Breast epithelium (tissue), 4 donors: ENCODE measurements at regions not wholly inside any gene's neighbourhood (a gene's known extent, or its start where the extent isn't known, plus 50 kb on each side); places are given as distances from the start of the nearest gene placed in this dataset.

Experiments used
- DNase-seq, 2 donors: peaks; one replicate each; pipeline ENCODE4 v3.0.0-alpha.2; 2019; ENCODE audit warnings: low spot score in 2 of 2
- H3K27ac ChIP-seq, 2 donors: fragments of 200-600 bp; sonication (generic) in 1 of 2; one replicate each; pipeline ENCODE4 v1.5.1; 2016 to 2019; ENCODE audit warnings: mild to moderate bottlenecking in 1 of 2
- H3K27me3 ChIP-seq, 2 donors: fragments of 200-600 bp; sonication (generic) in 1 of 2; one replicate each; pipeline versions ENCODE4 v1.5.1 to v1.6.0; 2017 to 2019; ENCODE audit warnings: control low read depth in 1 of 2, mild to moderate bottlenecking in 1 of 2
- H3K36me3 ChIP-seq: fragments of 200-600 bp; one replicate; pipeline ENCODE4 v1.5.1; 2019
- H3K4me1 ChIP-seq, 2 donors: fragments of 200-600 bp; sonication (generic); one replicate each; pipeline ENCODE4 v1.5.1; 2016 to 2019; ENCODE audit warnings: control low read depth in 1 of 2
- H3K4me3 ChIP-seq, 3 donors: fragments of 200-600 bp; sonication (generic); 1 replicate in 2 of 3; 2 replicates in 1 of 3; pipeline ENCODE4 v1.5.1; 2016 to 2019; ENCODE audit warnings: mild to moderate bottlenecking in 3 of 3, moderate library complexity in 2 of 3
- H3K9me3 ChIP-seq, 2 donors: fragments of 200-600 bp; sonication (generic) in 1 of 2; one replicate each; pipeline ENCODE4 v1.5.1; 2016 to 2019; ENCODE audit warnings: control low read depth in 1 of 2
- POLR2A ChIP-seq: fragments of 450-650 bp; IDR thresholded peaks from one replicate; pipeline ENCODE4 v1.6.1; 2016; ENCODE audit warnings: antibody characterized with exemption, mild to moderate bottlenecking, moderate library complexity
- POLR2AphosphoS5 ChIP-seq, 3 donors: sonication (generic); formaldehyde crosslinking; IDR thresholded peaks; one replicate each; pipeline ENCODE4 v1.6.1; 2017; ENCODE audit warnings: antibody characterized with exemption in 3 of 3
- intact Hi-C: fragments of 100-400 bp; cut with DNase I; formaldehyde crosslinking; loops from one replicate; pipeline ENCODE4 v1.15.1; 2023; ENCODE audit warnings: low total_unique reads
- TF ChIP-seq, protein P1 (sequence below), 3 donors: fragments of 450-650 bp; IDR thresholded peaks; one replicate each; pipeline ENCODE4 v1.5.1; 2016 to 2017; ENCODE audit warnings: antibody characterized with exemption in 3 of 3, mild to moderate bottlenecking in 3 of 3, moderate library complexity in 3 of 3

DNA sequence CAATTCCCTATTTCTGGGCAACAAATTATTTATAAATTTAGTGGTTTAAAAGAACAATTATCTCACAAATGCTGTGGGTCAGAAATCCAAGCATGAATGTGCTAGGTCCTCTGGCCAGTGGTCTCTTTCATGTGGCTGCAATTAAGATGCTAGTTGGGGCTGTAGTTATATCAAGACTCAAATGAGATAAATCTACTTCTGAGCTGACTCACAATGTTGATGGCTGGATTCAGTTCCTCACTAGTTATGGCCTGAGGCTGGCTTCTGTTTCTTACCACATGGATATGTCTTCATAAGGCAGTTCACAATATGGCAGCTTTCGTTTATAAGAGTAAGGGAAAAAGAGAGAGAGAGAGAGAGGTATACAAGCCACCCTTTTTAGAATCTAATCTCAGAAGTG lies 717.0 kb downstream of the PRELID2 start:
- no peaks in the 10 kb centered on the region for H3K9me3 ChIP-seq
- DNase-seq, result no peak
- no peaks in the 10 kb centered on the region for H3K27me3 ChIP-seq
- H3K27ac ChIP-seq, result no peak overlapping the region
- H3K4me3 ChIP-seq, result no peak overlapping the region
- no peak for TF ChIP-seq POLR2AphosphoS5 (IDR thresholded peaks at IDR 0.05)
- TF ChIP-seq POLR2A, result no peak
- TF ChIP-seq, protein P1, sequence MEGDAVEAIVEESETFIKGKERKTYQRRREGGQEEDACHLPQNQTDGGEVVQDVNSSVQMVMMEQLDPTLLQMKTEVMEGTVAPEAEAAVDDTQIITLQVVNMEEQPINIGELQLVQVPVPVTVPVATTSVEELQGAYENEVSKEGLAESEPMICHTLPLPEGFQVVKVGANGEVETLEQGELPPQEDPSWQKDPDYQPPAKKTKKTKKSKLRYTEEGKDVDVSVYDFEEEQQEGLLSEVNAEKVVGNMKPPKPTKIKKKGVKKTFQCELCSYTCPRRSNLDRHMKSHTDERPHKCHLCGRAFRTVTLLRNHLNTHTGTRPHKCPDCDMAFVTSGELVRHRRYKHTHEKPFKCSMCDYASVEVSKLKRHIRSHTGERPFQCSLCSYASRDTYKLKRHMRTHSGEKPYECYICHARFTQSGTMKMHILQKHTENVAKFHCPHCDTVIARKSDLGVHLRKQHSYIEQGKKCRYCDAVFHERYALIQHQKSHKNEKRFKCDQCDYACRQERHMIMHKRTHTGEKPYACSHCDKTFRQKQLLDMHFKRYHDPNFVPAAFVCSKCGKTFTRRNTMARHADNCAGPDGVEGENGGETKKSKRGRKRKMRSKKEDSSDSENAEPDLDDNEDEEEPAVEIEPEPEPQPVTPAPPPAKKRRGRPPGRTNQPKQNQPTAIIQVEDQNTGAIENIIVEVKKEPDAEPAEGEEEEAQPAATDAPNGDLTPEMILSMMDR (IDR thresholded peaks at IDR 0.05), result no peak
- intact Hi-C loops, result no loop called here
- H3K4me1 ChIP-seq, result no peaks in the 10 kb centered on the region
- no peaks in the 10 kb centered on the region for H3K36me3 ChIP-seq

DNA sequence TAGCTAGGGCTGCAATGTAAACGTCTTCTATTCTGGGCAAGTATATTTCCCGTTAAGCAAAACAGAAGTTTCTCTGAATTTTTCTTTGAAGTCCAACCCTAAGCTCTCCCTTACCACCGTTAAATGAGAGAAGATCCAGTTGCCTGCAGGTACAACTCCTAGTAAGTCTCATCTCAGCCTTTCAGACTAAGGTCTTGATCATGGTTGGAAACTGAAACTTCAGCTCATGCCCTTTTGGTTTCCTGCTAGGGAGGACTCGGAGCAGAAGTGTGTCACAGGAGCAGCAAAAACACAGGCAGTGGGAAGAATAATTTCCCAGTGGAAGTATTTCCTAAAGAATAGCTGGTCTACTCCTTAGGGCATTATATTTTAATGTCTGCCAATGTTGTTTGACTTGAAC lies 717.9 kb downstream of the PRELID2 start:
- no peak for DNase-seq
- TF ChIP-seq POLR2A (no peak), POLR2AphosphoS5 (IDR thresholded peaks at IDR 0.05) (no peak)
- TF ChIP-seq, protein P1 (IDR thresholded peaks at IDR 0.05), result no peak
- Histone ChIP-seq H3K36me3 (no peaks in the 10 kb centered on the region), H3K9me3 (no peaks in the 10 kb centered on the region), H3K27ac (no peak overlapping the region), H3K4me1 (no peaks in the 10 kb centered on the region), H3K4me3 (no peak overlapping the region), H3K27me3 (no peaks in the 10 kb centered on the region)
- intact Hi-C loops, result no loop called here

DNA sequence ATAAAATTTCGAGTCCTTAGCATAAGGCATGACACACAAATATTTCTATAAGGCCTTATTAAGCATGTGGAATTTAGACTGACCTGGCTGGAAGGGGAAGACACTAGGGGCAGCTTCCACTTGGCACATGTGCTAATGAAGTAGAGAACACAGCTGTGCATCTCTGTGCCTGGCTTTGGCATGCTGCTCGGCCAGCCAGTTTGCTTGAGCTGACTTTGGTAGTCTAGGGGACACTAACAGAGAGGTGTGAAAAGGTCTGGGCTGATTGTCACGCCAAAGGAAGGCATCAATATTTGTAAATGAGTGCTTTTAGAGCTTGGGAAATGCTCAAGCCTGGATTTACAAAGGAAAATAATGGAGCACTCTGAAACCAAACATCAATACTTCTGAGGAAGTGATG lies 723.7 kb downstream of the PRELID2 start:
- no peaks in the 10 kb centered on the region for H3K36me3 ChIP-seq
- no peaks in the 10 kb centered on the region for H3K4me1 ChIP-seq
- no peak for TF ChIP-seq POLR2A
- TF ChIP-seq, protein P1 (IDR thresholded peaks at IDR 0.05), result no peak
- DNase-seq, result no peak
- intact Hi-C loops, result no loop called here
- H3K4me3 ChIP-seq, result no peak overlapping the region
- H3K27me3 ChIP-seq, result no peaks in the 10 kb centered on the region
- H3K9me3 ChIP-seq, result no peaks in the 10 kb centered on the region
- H3K27ac ChIP-seq, result no peak overlapping the region

DNA sequence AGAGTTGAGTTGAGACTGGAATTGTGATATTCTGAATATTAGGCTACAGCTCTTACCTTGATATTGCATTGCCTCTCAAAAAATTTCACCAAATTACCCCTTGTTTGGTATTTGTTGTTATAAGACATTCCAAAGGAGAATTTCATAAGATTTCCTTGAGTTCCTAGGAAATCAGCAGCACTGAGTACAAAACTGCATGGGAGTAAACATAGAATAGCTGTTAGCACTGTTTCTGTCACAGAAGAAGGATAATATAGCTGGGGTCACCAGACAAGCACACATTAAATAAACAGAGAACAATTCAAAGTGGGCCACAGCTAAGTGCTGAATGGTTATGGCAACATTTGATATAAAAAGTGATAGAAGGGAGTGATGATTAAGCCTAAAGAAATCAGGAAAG lies 724.3 kb downstream of the PRELID2 start:
- TF ChIP-seq POLR2AphosphoS5 (IDR thresholded peaks at IDR 0.05) (no peak), POLR2A (no peak)
- no peaks in the 10 kb centered on the region for H3K27me3 ChIP-seq
- no peaks in the 10 kb centered on the region for H3K4me1 ChIP-seq
- no peaks in the 10 kb centered on the region for H3K9me3 ChIP-seq
- H3K36me3 ChIP-seq, result no peaks in the 10 kb centered on the region
- DNase-seq, result no peak
- intact Hi-C loops, result no loop called here
- no peak overlapping the region for H3K4me3 ChIP-seq
- H3K27ac ChIP-seq, result no peak overlapping the region

DNA sequence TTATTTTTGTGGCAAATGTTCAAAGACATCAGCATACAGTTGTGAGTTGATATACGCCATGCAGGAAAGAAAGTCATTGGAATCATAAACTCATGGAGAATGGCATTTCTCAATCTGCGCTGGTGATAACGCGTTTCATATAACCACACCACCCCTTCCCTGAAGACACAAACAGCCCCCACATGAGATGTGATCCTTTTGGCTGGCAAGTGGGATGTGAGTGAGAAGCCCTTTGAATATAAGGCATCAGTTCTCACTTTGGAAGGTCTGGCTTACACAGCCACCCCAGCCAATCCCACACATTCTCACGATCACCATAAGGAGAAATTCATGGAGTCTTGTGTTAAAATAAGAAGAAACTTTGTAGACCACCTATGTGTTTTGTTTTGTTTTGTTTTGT lies 725.0 kb downstream of the PRELID2 start:
- no peaks in the 10 kb centered on the region for H3K36me3 ChIP-seq
- intact Hi-C loops, result no loop called here
- no peaks in the 10 kb centered on the region for H3K27me3 ChIP-seq
- no peak for TF ChIP-seq POLR2A
- TF ChIP-seq, protein P1 (IDR thresholded peaks at IDR 0.05), result no peak
- no peak for TF ChIP-seq POLR2AphosphoS5 (IDR thresholded peaks at IDR 0.05)
- no peak overlapping the region for H3K4me3 ChIP-seq
- H3K27ac ChIP-seq, result no peak overlapping the region
- H3K4me1 ChIP-seq, result no peaks in the 10 kb centered on the region
- no peaks in the 10 kb centered on the region for H3K9me3 ChIP-seq
- DNase-seq, result no peak

DNA sequence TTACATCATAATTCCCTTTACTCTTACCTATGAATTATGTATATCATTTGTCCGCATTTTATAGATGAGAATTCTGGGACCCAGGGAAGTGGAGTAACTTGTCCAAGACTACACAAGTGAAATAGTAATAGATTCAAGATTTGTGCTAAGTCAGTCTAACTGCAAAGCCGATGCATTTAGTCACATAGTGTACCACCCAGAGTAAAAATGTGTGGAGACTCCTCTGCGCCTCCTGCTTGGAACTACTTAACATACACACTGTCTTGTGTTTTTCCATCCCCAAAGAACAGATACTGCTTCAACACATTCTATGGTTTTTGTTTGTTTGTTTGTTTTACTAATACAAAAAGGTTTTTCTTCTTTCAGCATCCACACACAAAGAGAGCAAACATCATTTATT lies 729.8 kb downstream of the PRELID2 start:
- Histone ChIP-seq H3K9me3 (no peaks in the 10 kb centered on the region), H3K27ac (no peak overlapping the region), H3K27me3 (no peaks in the 10 kb centered on the region), H3K36me3 (no peaks in the 10 kb centered on the region), H3K4me1 (no peaks in the 10 kb centered on the region), H3K4me3 (no peak overlapping the region)
- TF ChIP-seq POLR2AphosphoS5 (IDR thresholded peaks at IDR 0.05) (no peak), POLR2A (no peak)
- TF ChIP-seq, protein P1 (IDR thresholded peaks at IDR 0.05), result no peak
- intact Hi-C loops, result no loop called here
- DNase-seq, result no peak
